ENCODE measurements at regions not wholly inside any gene's neighbourhood (a gene's known extent, or its start where the extent isn't known, plus 50 kb on each side); places are given as distances from the start of the nearest gene placed in this dataset.
"Not testable (repeated sequence)": the region's sequence is repeated elsewhere in the genome, so short reads cannot be mapped to it uniquely, and the experiment has no call there.

- no peak for DNase-seq (ENCODE audit: low read depth in 1 of 2, low spot score in 1 of 2)
Observed at GRCh38 chr2:59389240-59389639, 1148.1 kb upstream of the FANCL start.

GRCh38 chr2:59385971-59386370 lies 1144.8 kb upstream of the FANCL start:
- no peak for DNase-seq (ENCODE audit: low read depth in 1 of 2, low spot score in 1 of 2)

GRCh38 chr2:59383473-59383872 lies 1142.3 kb upstream of the FANCL start:
- DNase-seq (ENCODE audit: low read depth in 1 of 2, low spot score in 1 of 2) = no peak

- no peak for DNase-seq (ENCODE audit: low read depth in 1 of 2, low spot score in 1 of 2)
Observed at GRCh38 chr2:59378127-59378526, 1137.0 kb upstream of the FANCL start.

GRCh38 chr2:59366288-59366687 lies 1125.2 kb upstream of the FANCL start:
- no peak for DNase-seq (ENCODE audit: low read depth in 1 of 2, low spot score in 1 of 2)

GRCh38 chr2:59354498-59354897 lies 1113.4 kb upstream of the FANCL start:
- DNase-seq (ENCODE audit: low read depth in 1 of 2, low spot score in 1 of 2) = no peak

- DNase-seq (ENCODE audit: low read depth in 1 of 2, low spot score in 1 of 2) = no peak
Observed at GRCh38 chr2:59353306-59353921, 1112.3 kb upstream of the FANCL start.

GRCh38 chr2:59342166-59342565 lies 1101.0 kb upstream of the FANCL start:
- DNase-seq (ENCODE audit: low read depth in 1 of 2, low spot score in 1 of 2) = no peak

GRCh38 chr2:59339837-59340207 lies 1098.7 kb upstream of the FANCL start:
- DNase-seq (ENCODE audit: low read depth in 1 of 2, low spot score in 1 of 2) = no peak

GRCh38 chr2:59339121-59339836 lies 1098.2 kb upstream of the FANCL start:
- DNase-seq (ENCODE audit: low read depth in 1 of 2, low spot score in 1 of 2) = no peak

- DNase-seq (ENCODE audit: low read depth in 1 of 2, low spot score in 1 of 2) = no peak
Observed at GRCh38 chr2:59333007-59333406, 1091.9 kb upstream of the FANCL start.

GRCh38 chr2:59326581-59327365 lies 1085.6 kb upstream of the FANCL start:
- DNase-seq (ENCODE audit: low read depth in 1 of 2, low spot score in 1 of 2) = not testable (repeated sequence)

GRCh38 chr2:59322870-59323269 lies 1081.7 kb upstream of the FANCL start:
- no peak for DNase-seq (ENCODE audit: low read depth in 1 of 2, low spot score in 1 of 2)

- no peak for DNase-seq (ENCODE audit: low read depth in 1 of 2, low spot score in 1 of 2)
Observed at GRCh38 chr2:59322005-59322404, 1080.9 kb upstream of the FANCL start.

GRCh38 chr2:59314031-59314766 lies 1073.1 kb upstream of the FANCL start:
- no peak for DNase-seq (ENCODE audit: low read depth in 1 of 2, low spot score in 1 of 2)

- DNase-seq (ENCODE audit: low read depth in 1 of 2, low spot score in 1 of 2) = no peak
Observed at GRCh38 chr2:59312967-59313940, 1072.1 kb upstream of the FANCL start.

GRCh38 chr2:59312029-59312428 lies 1070.9 kb upstream of the FANCL start:
- DNase-seq (ENCODE audit: low read depth in 1 of 2, low spot score in 1 of 2) = no peak

- DNase-seq (ENCODE audit: low read depth in 1 of 2, low spot score in 1 of 2) = no peak
Observed at GRCh38 chr2:59308108-59308507, 1067.0 kb upstream of the FANCL start.

GRCh38 chr2:59307196-59307595 lies 1066.1 kb upstream of the FANCL start:
- no peak for DNase-seq (ENCODE audit: low read depth in 1 of 2, low spot score in 1 of 2)

- no peak for DNase-seq (ENCODE audit: low read depth in 1 of 2, low spot score in 1 of 2)
Observed at GRCh38 chr2:59303272-59303671, 1062.1 kb upstream of the FANCL start.

All from stimulated activated CD4-positive, alpha-beta T cell treated with anti-CD3 and anti-CD28 coated beads, Interleukin-15, amount 100 ng/mL, for 1 hour (primary cell).